ENCODE measurements at regions not wholly inside any gene's neighbourhood (a gene's known extent, or its start where the extent isn't known, plus 50 kb on each side); places are given as distances from the start of the nearest gene placed in this dataset.

DNA sequence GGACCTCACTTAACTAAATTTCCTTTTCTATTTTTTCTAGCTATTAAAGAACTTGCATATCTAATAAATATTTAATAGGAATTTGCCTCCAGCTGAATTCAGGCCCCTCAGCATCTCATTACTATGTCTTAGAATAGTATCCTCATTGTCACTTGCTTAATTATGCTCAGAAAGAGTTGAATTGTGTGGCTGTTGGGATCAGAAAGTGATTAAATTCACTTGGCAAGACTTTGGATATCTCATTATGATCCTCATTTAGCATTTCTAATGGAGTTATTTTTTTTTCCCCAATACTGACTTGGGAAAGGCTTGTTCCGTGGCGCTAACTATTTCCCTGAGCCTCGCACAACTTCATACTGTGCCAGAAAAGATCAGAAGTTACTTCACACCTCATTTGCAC, 158.8 kb downstream of the IDS start:
- no peak for ATAC-seq (ENCODE audit: low read depth)
- Mint-ChIP-seq H3K4me1 (no peaks in the 10 kb centered on the region), H3K27me3 (no peaks in the 10 kb centered on the region), H3K36me3 (ENCODE audit: low read depth) (no peaks in the 10 kb centered on the region), H3K9me3 (no peaks in the 10 kb centered on the region), H3K27ac (no peak overlapping the region), H3K4me3 (no peak overlapping the region)
- no peak for DNase-seq
- ChIA-PET POLR2A (no interaction called here), CTCF (no interaction called here)
- intact Hi-C loops (cut with micrococcal nuclease): no loop called here
- TF ChIP-seq, protein P1, sequence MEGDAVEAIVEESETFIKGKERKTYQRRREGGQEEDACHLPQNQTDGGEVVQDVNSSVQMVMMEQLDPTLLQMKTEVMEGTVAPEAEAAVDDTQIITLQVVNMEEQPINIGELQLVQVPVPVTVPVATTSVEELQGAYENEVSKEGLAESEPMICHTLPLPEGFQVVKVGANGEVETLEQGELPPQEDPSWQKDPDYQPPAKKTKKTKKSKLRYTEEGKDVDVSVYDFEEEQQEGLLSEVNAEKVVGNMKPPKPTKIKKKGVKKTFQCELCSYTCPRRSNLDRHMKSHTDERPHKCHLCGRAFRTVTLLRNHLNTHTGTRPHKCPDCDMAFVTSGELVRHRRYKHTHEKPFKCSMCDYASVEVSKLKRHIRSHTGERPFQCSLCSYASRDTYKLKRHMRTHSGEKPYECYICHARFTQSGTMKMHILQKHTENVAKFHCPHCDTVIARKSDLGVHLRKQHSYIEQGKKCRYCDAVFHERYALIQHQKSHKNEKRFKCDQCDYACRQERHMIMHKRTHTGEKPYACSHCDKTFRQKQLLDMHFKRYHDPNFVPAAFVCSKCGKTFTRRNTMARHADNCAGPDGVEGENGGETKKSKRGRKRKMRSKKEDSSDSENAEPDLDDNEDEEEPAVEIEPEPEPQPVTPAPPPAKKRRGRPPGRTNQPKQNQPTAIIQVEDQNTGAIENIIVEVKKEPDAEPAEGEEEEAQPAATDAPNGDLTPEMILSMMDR (IDR thresholded peaks at IDR 0.05): no peak

DNA sequence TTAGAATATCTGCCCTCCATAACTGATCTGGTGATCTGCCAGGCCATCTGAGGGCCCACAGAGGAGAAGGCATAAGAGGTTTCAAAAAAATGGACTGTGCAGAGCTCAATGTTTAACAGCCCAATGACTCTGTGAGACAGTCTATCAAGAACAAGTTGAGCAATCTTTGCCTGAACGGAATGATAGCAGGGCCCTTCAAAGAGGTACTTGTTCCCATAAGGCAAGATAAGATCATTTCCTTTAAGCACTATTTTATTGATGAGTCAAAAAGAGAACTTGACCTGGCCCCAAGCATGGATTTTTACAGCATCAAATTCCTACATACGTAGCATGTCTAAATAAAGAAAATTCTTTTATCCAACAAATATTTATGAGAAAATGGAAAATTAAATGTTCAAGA, 182.8 kb downstream of the IDS start:
- POLR2A ChIA-PET: no interaction called here
- Mint-ChIP-seq H3K4me1 (no peaks in the 10 kb centered on the region), H3K27me3 (no peaks in the 10 kb centered on the region), H3K36me3 (ENCODE audit: low read depth) (no peaks in the 10 kb centered on the region), H3K9me3 (no peaks in the 10 kb centered on the region), H3K27ac (no peak overlapping the region), H3K4me3 (no peak overlapping the region)
- DNase-seq (no peak), ATAC-seq (ENCODE audit: low read depth) (no peak)
- intact Hi-C loops (cut with micrococcal nuclease): no loop called here
- TF ChIP-seq, protein P1 (IDR thresholded peaks at IDR 0.05): no peak
- CTCF ChIA-PET: no interaction called here

DNA sequence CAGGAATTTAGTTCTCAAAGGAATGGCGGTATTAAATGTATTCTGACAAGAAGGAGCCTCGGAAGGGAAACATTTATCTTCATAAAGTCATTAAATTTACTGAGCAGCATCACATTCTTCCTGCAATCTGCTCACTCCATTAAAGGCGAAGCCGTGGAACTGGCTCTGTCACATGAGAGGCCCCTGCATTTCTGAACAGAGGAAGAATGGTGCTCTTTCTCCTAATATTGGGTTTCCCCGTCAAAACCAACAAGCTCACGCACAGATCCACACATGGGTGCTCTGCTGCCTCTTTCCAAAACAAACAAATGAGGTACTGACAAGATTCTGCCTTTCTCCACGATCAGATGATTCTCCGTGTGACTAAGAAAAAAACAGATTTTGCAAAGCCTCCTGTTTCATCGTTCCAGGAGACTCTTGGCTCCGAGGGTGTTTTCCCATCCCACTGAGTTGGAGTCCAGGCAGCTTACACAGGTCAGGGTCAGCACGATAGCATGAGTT, 191.2 kb downstream of the IDS start:
- no peaks in the 10 kb centered on the region for H3K4me1 Mint-ChIP-seq
- H3K27me3 Mint-ChIP-seq: no peaks in the 10 kb centered on the region
- CTCF ChIA-PET: no interaction called here

DNA sequence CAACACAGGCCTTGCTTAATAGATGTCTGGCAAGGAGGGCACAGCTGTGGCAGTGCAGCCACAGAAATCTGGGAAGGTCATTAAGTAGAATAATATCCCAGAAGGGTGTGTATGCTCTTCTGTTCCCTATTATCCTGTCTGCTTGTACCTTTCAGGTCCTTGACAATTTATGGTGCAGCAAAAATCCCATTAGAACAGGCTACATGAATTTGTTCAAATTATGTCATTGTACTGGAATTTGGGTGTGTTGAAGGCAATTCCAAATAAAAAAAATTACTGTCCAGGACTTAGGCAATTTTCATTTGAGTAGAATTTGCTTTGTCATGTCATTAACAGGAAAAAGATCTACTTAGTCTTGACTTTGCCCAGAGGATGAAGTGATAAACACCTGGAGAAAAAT, 192.1 kb downstream of the IDS start:
- ChIA-PET POLR2A (no interaction called here), CTCF (no interaction called here)
- Mint-ChIP-seq H3K4me1 (no peaks in the 10 kb centered on the region), H3K4me3 (no peak overlapping the region), H3K27ac (no peak overlapping the region), H3K9me3 (no peaks in the 10 kb centered on the region), H3K27me3 (no peaks in the 10 kb centered on the region), H3K36me3 (ENCODE audit: low read depth) (no peaks in the 10 kb centered on the region)
- intact Hi-C loops (cut with micrococcal nuclease): no loop called here
- TF ChIP-seq, protein P1 (IDR thresholded peaks at IDR 0.05): no peak
- ATAC-seq (ENCODE audit: low read depth) (no peak), DNase-seq (no peak)

More for the DNA sequence above, 191.2 kb downstream of the IDS start:
- DNase-seq: no peak
- intact Hi-C loops (cut with micrococcal nuclease): no loop called here
- no peak for ATAC-seq (ENCODE audit: low read depth)
- H3K4me3 Mint-ChIP-seq: no peak overlapping the region
- H3K36me3 Mint-ChIP-seq (ENCODE audit: low read depth): no peaks in the 10 kb centered on the region
- POLR2A ChIA-PET: no interaction called here
- no peaks in the 10 kb centered on the region for H3K9me3 Mint-ChIP-seq
- TF ChIP-seq, protein P1 (IDR thresholded peaks at IDR 0.05): no peak
- no peak overlapping the region for H3K27ac Mint-ChIP-seq

DNA sequence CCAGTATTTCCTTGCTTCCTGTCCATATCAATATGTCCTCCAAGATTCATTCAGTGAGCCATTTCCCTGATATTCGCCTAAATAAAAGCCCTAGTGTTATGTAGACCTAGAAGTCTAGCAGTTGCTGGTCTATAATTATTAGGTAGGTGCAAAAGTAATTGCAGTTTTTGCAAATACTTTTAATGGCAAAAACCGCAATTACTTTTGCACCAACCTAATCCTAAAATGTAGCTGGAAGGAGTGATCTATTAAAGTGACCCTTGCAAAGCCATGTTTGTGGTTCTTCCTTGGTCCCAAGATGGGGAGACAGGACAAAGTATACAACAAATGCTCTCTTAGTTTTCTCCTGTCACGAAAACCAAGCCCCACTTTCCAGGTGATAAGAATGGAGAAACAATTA, 193.0 kb downstream of the IDS start:
- Mint-ChIP-seq H3K4me3 (no peak overlapping the region), H3K27ac (no peak overlapping the region), H3K4me1 (no peaks in the 10 kb centered on the region), H3K9me3 (no peaks in the 10 kb centered on the region), H3K27me3 (no peaks in the 10 kb centered on the region), H3K36me3 (ENCODE audit: low read depth) (no peaks in the 10 kb centered on the region)
- DNase-seq: no peak
- ATAC-seq (ENCODE audit: low read depth): no peak
- TF ChIP-seq, protein P1 (IDR thresholded peaks at IDR 0.05): no peak
- intact Hi-C loops (cut with micrococcal nuclease): no loop called here
- ChIA-PET CTCF (no interaction called here), POLR2A (no interaction called here)

Measured in activated B cell treated with CpG ODN at 0.5 μM for 24 hours (primary cell).